DOHH2 (cell line): ENCODE measurements at regions not wholly inside any gene's neighbourhood (a gene's known extent, or its start where the extent isn't known, plus 50 kb on each side); places are given as distances from the start of the nearest gene placed in this dataset.
"Not testable (repeated sequence)": the region's sequence is repeated elsewhere in the genome, so short reads cannot be mapped to it uniquely, and the experiment has no call there.

Experiments used
- H3F3A ChIP-seq: fragments of 200-600 bp; sonication (generic), shearing (Covaris generic); 2 replicates; pipeline ENCODE4 v1.6.0; 2016; ENCODE audit warnings: antibody characterized with exemption, mild to moderate bottlenecking; ENCODE audit not compliant: control insufficient read depth, insufficient read depth
- H3K27ac ChIP-seq: fragments of 200-600 bp; sonication (generic); 2 replicates; pipeline ENCODE4 v1.5.1; 2014; ENCODE audit warnings: low read depth, mild to moderate bottlenecking, low read length, moderate library complexity
- H3K27me3 ChIP-seq: fragments of 200-600 bp; sonication (generic); 2 replicates; pipeline ENCODE4 v1.6.1; 2014; ENCODE audit warnings: mild to moderate bottlenecking, low read length, mixed read lengths; ENCODE audit not compliant: control insufficient read depth
- H3K36me3 ChIP-seq: fragments of 200-600 bp; sonication (generic); 2 replicates; pipeline ENCODE4 v1.6.1; 2014; ENCODE audit warnings: mild to moderate bottlenecking, low read length, moderate library complexity, mixed read lengths; ENCODE audit not compliant: control insufficient read depth
- H3K4me1 ChIP-seq: fragments of 200-600 bp; sonication (generic); 2 replicates; pipeline ENCODE4 v1.6.1; 2014; ENCODE audit warnings: mild to moderate bottlenecking, low read length, mixed read lengths; ENCODE audit not compliant: control insufficient read depth
- H3K4me2 ChIP-seq: fragments of 200-600 bp; sonication (generic); 2 replicates; pipeline ENCODE4 v1.6.0; 2014; ENCODE audit warnings: mild to moderate bottlenecking, low read length, moderate library complexity
- H3K4me3 ChIP-seq: fragments of 200-600 bp; sonication (generic); 2 replicates; pipeline ENCODE4 v1.5.1; 2014; ENCODE audit warnings: mild to moderate bottlenecking, low read length, mixed read lengths
- H3K79me2 ChIP-seq: fragments of 200-600 bp; sonication (generic); 2 replicates; pipeline ENCODE4 v1.6.1; 2014; ENCODE audit warnings: mild to moderate bottlenecking, low read length, mixed read lengths; ENCODE audit not compliant: control insufficient read depth
- H3K9me2 ChIP-seq: fragments of 200-600 bp; sonication (generic); replicated peaks from 2 replicates; pipeline ENCODE4 v1.6.1; 2014; ENCODE audit warnings: mild to moderate bottlenecking, low read length, mixed read lengths; ENCODE audit not compliant: control insufficient read depth
- H3K9me3 ChIP-seq: fragments of 200-600 bp; sonication (generic); 2 replicates; pipeline ENCODE4 v1.6.1; 2014; ENCODE audit warnings: antibody characterized with exemption, low read length, mixed read lengths; ENCODE audit not compliant: control insufficient read depth, insufficient read depth
- H4K20me1 ChIP-seq: fragments of 200-600 bp; sonication (generic); 2 replicates; pipeline ENCODE4 v1.6.0; 2014; ENCODE audit warnings: low read depth, mild to moderate bottlenecking, antibody characterized with exemption, low read length, moderate library complexity; ENCODE audit not compliant: control insufficient read depth, insufficient read depth
- TF ChIP-seq, protein P1 (sequence below): fragments of 200-600 bp; sonication (generic); IDR thresholded peaks from one replicate; pipeline ENCODE4 v1.5.1; 2014; ENCODE audit warnings: antibody characterized with exemption, mild to moderate bottlenecking, low read depth, low read length; ENCODE audit not compliant: poor library complexity, severe bottlenecking

DNA sequence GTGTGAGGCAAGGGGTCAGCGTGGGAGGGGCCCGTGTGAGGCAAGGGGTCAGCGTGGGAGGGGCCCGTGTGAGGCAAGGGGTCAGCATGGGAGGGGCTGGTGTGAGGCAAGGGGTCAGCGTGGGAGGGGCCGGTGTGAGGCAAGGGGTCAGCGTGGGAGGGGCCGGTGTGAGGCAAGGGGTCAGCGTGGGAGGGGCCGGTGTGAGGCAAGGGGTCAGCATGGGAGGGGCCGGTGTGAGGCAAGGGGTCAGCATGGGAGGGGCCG, 119.2 kb downstream of the SEPTIN14 start:
- not testable (repeated sequence) for H3F3A ChIP-seq, H3K27me3 ChIP-seq, H3K4me1 ChIP-seq, H3K27ac ChIP-seq, H3K4me3 ChIP-seq, H3K79me2 ChIP-seq, H4K20me1 ChIP-seq, H3K36me3 ChIP-seq, H3K4me2 ChIP-seq, H3K9me3 ChIP-seq, H3K9me2 ChIP-seq

DNA sequence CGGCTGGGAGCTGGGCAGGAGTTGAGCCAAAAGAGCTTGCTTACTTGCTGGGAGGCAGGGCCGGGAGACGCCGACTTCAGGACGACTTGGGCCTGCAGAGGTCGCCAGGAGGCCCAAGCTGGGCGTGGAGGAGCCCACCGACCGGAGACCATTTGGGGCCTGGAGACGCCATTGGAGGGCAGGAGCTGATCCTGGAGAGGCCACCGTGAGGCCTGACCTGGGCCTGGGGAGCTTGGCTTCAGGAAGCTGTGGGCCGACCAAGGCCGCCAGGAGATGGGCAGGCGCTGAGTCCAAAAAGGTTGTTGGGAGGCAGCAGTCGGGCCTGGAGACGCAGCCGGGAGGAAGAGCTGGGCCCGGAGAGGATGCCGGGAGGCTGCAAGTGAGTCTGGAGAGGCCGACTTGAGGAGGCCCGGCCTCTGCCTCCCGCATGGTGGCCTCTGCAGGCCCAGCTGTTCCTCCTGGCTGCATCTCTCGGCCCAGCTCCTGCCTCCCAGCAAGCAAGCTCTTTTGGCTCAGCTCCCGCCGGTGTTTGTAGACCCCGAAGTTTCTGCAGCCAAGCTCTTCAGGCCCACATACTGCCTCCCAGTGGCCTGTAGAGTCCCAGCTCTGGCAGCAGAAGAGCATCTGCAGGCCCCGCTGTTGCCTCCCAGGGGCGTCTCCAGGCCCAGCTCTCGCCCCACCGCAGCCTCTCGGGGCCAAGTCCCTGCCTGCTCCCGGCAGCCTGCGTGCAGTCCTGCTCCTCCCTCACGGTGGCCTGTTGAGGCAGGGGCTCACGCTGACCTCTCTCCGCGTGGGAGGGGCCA, 119.7 kb downstream of the SEPTIN14 start:
- H3K79me2 ChIP-seq, H3F3A ChIP-seq, H3K27ac ChIP-seq, H3K27me3 ChIP-seq, H3K4me2 ChIP-seq, H3K36me3 ChIP-seq, H3K4me3 ChIP-seq, H3K9me2 ChIP-seq, H3K4me1 ChIP-seq, H4K20me1 ChIP-seq, H3K9me3 ChIP-seq: not testable (repeated sequence)
- TF ChIP-seq, protein P1, sequence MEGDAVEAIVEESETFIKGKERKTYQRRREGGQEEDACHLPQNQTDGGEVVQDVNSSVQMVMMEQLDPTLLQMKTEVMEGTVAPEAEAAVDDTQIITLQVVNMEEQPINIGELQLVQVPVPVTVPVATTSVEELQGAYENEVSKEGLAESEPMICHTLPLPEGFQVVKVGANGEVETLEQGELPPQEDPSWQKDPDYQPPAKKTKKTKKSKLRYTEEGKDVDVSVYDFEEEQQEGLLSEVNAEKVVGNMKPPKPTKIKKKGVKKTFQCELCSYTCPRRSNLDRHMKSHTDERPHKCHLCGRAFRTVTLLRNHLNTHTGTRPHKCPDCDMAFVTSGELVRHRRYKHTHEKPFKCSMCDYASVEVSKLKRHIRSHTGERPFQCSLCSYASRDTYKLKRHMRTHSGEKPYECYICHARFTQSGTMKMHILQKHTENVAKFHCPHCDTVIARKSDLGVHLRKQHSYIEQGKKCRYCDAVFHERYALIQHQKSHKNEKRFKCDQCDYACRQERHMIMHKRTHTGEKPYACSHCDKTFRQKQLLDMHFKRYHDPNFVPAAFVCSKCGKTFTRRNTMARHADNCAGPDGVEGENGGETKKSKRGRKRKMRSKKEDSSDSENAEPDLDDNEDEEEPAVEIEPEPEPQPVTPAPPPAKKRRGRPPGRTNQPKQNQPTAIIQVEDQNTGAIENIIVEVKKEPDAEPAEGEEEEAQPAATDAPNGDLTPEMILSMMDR = peak; percentile 14

DNA sequence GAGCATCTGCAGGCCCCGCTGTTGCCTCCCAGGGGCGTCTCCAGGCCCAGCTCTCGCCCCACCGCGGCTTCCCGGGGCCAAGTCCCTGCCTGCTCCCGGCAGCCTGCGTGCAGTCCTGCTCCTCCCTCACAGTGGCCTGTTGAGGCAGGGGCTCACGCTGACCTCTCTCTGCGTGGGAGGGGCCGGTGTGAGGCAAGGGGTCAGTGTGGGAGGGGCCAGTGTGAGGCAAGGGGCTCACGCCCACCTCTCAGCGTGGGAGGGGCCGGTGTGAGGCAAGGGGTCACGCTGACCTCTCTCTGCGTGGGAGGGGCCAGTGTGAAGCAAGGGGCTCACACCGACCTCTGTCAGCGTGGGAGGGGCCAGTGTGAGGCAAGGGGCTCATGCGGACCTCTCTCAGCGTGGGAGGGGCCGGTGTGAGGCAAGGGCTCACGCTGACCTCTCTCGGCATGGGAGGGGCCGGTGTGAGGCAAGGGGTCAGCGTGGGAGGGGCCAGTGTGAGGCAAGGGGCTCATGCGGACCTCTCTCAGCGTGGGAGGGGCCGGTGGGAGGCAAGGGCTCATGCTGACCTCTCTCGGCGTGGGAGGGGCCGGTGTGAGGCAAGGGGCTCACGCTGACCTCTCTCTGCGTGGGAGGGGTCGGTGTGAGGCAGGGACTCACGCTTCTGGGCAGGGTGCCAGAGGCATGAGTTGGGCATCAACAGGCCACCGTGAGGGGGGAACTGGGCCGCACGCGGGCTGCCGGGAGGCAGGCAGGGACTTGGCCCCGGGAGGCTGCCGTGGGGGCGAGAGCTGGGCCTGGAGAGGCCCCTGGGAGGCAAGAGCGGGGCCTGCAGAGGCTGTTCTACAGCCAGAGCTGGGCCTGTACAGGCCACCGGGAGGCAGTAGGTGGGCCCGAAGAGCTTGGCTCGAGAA, 120.6 kb downstream of the SEPTIN14 start:
- not testable (repeated sequence) for H3K9me3 ChIP-seq, H3K4me3 ChIP-seq, H4K20me1 ChIP-seq, H3F3A ChIP-seq, H3K4me2 ChIP-seq, H3K4me1 ChIP-seq, H3K9me2 ChIP-seq, H3K36me3 ChIP-seq, H3K79me2 ChIP-seq, H3K27me3 ChIP-seq, H3K27ac ChIP-seq

DNA sequence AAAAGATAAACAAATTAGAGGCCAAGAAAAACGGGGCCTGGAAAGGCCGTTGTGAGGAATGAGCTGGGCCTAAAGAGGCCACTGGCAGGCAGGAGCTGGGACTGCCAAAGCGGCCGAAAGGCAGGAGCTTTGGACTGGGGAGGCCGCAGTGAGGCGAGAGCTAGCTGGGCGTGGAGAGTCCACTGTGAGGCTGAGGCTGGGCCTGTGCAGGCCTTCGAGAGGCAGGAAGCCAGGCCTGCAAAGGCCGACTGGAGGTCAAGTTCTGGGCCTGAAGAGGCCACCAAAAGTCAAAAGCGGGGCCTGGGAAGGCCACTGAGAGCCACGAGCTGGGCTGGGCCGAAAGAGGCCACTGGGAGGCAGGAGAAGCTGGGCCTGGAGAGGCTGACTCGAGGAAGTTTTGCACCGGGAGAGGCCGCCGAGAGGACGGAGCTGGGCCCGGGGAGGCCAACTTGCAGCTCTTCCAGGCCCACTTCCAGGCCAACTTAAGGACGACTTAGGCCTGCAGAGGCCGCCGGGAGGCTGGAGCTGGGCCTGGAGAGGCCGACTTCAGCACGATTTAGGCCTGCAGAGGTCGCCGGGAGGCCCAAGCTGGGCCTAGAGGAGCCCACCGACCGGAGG, 121.8 kb downstream of the SEPTIN14 start:
- not testable (repeated sequence) for H3K9me3 ChIP-seq, H3K27ac ChIP-seq, H3K4me3 ChIP-seq, H3K79me2 ChIP-seq, H3K9me2 ChIP-seq, H3K4me1 ChIP-seq, H3K36me3 ChIP-seq, H3K4me2 ChIP-seq, H3F3A ChIP-seq, H4K20me1 ChIP-seq, H3K27me3 ChIP-seq

DNA sequence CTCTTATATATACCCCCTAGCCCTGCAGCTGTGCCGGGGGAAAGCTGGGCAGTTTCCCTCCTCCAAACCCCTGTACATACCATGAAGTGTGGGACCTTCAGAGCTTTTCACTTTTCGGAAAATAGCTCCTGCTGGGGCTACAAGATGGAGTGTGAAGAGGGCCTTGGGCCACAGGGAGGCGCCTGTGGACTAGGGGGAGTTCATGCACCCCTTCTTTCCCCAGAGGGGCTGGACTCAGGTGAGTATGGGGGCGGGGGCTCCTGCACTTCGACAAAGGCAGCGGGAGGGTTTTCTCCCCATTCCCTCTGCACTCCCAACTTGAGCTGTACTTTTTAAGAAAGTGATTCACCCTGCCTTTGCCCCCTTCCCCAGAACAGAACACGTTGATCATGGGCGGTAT, 122.5 kb downstream of the SEPTIN14 start:
- H3K27ac ChIP-seq, H3K36me3 ChIP-seq, H3K4me1 ChIP-seq, H3F3A ChIP-seq, H3K4me3 ChIP-seq, H3K27me3 ChIP-seq, H3K9me3 ChIP-seq, H3K79me2 ChIP-seq, H3K9me2 ChIP-seq, H3K4me2 ChIP-seq, H4K20me1 ChIP-seq: not testable (repeated sequence)

DNA sequence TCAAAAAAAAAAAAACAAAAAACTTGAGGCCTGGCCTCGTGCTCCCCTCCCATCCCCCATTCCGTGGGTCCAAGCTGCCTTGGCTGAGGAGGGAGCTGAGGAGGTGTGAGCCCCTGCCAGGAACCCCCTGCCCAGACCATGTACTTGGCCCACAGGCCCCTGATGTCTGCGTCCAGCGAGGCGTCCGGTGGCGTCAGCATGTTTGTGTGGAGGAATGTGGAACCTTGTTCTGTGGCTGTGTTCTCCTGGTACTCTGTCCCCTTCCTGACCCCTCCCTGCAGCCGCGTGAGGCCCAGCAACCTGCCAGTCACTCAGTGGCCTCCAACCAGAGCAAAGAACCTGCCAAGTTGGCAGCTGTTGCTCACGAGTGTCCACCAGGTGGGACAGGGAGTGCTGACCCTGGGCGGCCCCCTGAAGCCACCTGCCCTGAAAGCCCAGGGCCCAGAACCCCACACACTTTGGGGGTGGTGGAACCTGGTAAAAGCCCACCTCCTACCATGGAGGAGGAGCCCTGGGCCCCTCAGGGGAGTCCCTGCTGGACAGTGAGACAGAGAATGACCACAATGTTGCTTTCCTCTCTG, 125.8 kb downstream of the SEPTIN14 start:
- H3K27me3 ChIP-seq, H3K9me3 ChIP-seq, H4K20me1 ChIP-seq, H3K27ac ChIP-seq, H3K9me2 ChIP-seq, H3K4me1 ChIP-seq, H3K4me2 ChIP-seq, H3K36me3 ChIP-seq, H3K4me3 ChIP-seq, H3F3A ChIP-seq, H3K79me2 ChIP-seq: not testable (repeated sequence)
